ENCODE measurements at regions not wholly inside any gene's neighbourhood (a gene's known extent, or its start where the extent isn't known, plus 50 kb on each side); places are given as distances from the start of the nearest gene placed in this dataset.

DNA sequence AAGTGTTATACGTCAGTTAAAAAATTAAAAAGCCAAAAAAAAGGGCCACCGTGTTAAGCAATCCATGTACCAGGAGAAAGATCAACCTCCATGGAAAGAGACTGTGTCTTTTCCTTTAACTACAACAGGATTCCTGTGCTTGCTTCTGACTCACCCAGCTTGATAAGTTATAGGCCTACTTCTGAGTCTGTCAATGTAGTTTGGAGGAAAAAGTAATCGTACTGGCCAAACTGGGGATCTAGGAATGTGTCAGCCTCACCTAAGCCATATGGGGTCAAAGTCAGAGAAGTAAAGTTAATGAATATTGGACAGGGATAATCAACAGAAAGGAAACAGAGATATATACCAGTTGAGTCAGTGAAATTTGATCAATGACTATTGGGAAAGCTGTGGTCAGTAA lies 470.8 kb upstream of the SLIT2 start:
- Histone ChIP-seq H3K27me3 (no peaks in the 10 kb centered on the region), H3K9me3 (peaks cover 0 to 13% (median 11%) of the 10 kb centered on the region in 3 donors), H3K4me3 (no peak overlapping the region), H3K36me3 (no peaks in the 10 kb centered on the region), H3K27ac (no peak overlapping the region), H3K4me1 (peaks cover 0 to 13% (median 0%) of the 10 kb centered on the region in 3 donors)
- intact Hi-C loops (cut with DNase I): no loop called here
- DNase-seq: no peak
- WGBS, 2 donors: 83 to 94% methylated on average over 3 of the region's 3 CpGs
- no peak for TF ChIP-seq POLR2A (IDR thresholded peaks at IDR 0.05)
- TF ChIP-seq, protein P1, sequence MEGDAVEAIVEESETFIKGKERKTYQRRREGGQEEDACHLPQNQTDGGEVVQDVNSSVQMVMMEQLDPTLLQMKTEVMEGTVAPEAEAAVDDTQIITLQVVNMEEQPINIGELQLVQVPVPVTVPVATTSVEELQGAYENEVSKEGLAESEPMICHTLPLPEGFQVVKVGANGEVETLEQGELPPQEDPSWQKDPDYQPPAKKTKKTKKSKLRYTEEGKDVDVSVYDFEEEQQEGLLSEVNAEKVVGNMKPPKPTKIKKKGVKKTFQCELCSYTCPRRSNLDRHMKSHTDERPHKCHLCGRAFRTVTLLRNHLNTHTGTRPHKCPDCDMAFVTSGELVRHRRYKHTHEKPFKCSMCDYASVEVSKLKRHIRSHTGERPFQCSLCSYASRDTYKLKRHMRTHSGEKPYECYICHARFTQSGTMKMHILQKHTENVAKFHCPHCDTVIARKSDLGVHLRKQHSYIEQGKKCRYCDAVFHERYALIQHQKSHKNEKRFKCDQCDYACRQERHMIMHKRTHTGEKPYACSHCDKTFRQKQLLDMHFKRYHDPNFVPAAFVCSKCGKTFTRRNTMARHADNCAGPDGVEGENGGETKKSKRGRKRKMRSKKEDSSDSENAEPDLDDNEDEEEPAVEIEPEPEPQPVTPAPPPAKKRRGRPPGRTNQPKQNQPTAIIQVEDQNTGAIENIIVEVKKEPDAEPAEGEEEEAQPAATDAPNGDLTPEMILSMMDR (IDR thresholded peaks at IDR 0.05): no peak

DNA sequence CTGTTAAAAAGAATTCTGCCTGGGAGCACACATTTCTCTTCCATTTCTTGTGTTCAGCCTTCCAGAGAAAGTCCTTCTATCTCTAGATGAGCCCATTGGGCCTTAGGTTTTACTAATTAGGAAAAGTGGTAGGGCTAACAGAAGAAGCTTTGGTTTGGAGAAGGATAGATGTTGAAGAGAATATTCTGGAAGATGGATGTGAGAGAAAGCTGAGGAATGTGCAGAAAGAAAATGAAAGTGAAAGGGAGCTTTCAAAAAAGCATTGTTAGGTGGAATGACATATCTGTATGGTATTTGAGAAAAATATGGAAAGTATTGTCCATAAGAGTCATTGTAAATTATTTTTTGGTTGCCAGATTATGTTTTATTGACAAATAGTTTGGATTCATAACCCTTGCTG lies 474.8 kb upstream of the SLIT2 start:
- no peak overlapping the region for H3K4me3 ChIP-seq
- H3K27ac ChIP-seq: no peak overlapping the region
- intact Hi-C loops (cut with DNase I): no loop called here
- H3K9me3 ChIP-seq: no peaks in the 10 kb centered on the region
- H3K27me3 ChIP-seq: no peaks in the 10 kb centered on the region
- H3K36me3 ChIP-seq: no peaks in the 10 kb centered on the region
- DNase-seq: no peak
- peaks cover 0 to 13% (median 0%) of the 10 kb centered on the region in 3 donors for H3K4me1 ChIP-seq
- no peak for TF ChIP-seq POLR2A (IDR thresholded peaks at IDR 0.05)
- TF ChIP-seq, protein P1 (IDR thresholded peaks at IDR 0.05): no peak

DNA sequence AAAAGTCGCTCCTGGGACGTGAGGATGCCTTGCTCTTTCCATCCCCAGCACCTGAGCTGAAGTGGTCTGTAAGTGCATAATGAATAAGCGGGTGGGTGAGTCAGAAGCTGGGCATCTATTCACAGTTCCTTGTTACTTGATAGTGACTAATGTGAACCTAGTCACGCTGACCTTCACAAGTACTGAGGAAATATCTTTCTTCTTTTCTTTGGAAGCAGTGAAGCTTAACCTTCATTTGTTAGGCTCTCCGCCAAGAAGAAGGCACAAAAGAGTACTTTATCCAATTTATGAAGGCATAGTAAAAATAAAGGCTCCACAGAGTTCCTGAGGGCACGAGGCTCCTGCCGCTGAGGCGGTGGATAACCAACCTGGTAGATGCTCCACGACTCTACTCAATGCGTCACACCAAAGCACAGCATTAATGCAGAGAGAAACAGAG lies 475.7 kb upstream of the SLIT2 start:
- peaks cover 0 to 13% (median 0%) of the 10 kb centered on the region in 3 donors for H3K4me1 ChIP-seq
- intact Hi-C loops (cut with DNase I): no loop called here
- no peaks in the 10 kb centered on the region for H3K27me3 ChIP-seq
- no peak overlapping the region for H3K27ac ChIP-seq
- no peak for DNase-seq
- TF ChIP-seq, protein P1 (IDR thresholded peaks at IDR 0.05): no peak
- TF ChIP-seq POLR2A (IDR thresholded peaks at IDR 0.05): no peak
- WGBS, 2 donors: 40 to 58% methylated on average over 9 to 10 of the region's 10 CpGs
- H3K9me3 ChIP-seq: peaks cover 0 to 3% (median 0%) of the 10 kb centered on the region in 3 donors
- H3K4me3 ChIP-seq: no peak overlapping the region
- no peaks in the 10 kb centered on the region for H3K36me3 ChIP-seq

DNA sequence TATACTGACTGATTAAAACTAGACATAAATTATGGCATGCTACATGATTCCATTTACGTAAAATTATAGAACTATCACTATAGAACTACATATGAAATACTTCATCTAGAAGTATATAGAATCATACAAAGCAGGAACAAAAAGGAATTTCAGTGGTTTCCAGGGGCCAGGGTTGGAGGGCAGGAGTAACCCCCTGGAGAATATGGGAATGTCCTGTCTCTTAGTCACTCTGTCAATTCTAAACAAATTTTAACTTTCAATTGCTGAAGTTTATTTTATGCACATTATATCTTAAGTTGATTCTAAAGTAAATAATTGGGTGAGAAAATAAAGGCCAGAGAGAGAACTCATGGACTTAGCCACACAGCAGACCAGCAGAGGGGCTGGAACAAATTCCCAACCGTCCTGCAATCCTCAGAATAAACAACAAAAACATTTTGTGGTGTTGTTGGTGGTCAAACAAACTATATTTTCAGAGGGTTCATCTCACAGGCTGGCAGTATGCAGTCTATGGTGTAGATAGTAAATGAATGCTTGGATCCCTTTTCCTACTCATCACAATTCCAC lies 476.9 kb upstream of the SLIT2 start:
- 68 to 75% methylated on average over 2 of the region's 2 CpGs for WGBS, 2 donors
- intact Hi-C loops (cut with DNase I): no loop called here
- Histone ChIP-seq H3K27ac (no peak overlapping the region), H3K27me3 (no peaks in the 10 kb centered on the region), H3K4me1 (peaks cover 0 to 13% (median 0%) of the 10 kb centered on the region in 3 donors), H3K9me3 (peaks cover 0 to 5% (median 0%) of the 10 kb centered on the region in 3 donors), H3K4me3 (no peak overlapping the region), H3K36me3 (no peaks in the 10 kb centered on the region)
- no peak for DNase-seq
- no peak for TF ChIP-seq POLR2A (IDR thresholded peaks at IDR 0.05)
- TF ChIP-seq, protein P1 (IDR thresholded peaks at IDR 0.05): no peak

DNA sequence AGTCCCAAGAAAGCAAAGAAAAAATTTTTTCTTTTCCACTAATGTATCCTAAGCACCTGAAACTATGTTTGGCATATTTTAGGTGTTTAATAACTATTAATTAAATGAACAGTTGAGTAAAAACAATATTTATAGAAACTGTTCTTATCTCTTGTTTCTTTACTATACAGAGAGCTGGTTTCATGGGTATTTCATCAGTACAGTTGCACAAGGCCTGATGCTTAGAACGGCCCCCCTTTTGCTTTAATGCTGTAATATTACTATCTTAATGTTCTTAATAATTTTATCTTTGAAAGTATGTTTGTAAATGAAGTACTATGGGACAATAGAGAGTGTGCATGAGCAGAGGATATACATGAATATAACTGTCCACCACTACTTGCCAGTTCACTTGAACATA lies 479.1 kb upstream of the SLIT2 start:
- intact Hi-C loops (cut with DNase I): no loop called here
- Histone ChIP-seq H3K36me3 (no peaks in the 10 kb centered on the region), H3K27ac (no peak overlapping the region), H3K4me1 (peaks cover 0 to 13% (median 0%) of the 10 kb centered on the region in 3 donors), H3K4me3 (no peak overlapping the region), H3K9me3 (peaks cover 0 to 5% (median 0%) of the 10 kb centered on the region in 3 donors), H3K27me3 (no peaks in the 10 kb centered on the region)
- no peak for TF ChIP-seq POLR2A (IDR thresholded peaks at IDR 0.05)
- TF ChIP-seq, protein P1 (IDR thresholded peaks at IDR 0.05): no peak
- 63 to 83% methylated on average over 1 of the region's 1 CpG for WGBS, 2 donors
- no peak for DNase-seq

All from esophagus squamous epithelium (tissue), 5 donors.